ENCODE measurements at regions not wholly inside any gene's neighbourhood (a gene's known extent, or its start where the extent isn't known, plus 50 kb on each side); places are given as distances from the start of the nearest gene placed in this dataset.

DNA sequence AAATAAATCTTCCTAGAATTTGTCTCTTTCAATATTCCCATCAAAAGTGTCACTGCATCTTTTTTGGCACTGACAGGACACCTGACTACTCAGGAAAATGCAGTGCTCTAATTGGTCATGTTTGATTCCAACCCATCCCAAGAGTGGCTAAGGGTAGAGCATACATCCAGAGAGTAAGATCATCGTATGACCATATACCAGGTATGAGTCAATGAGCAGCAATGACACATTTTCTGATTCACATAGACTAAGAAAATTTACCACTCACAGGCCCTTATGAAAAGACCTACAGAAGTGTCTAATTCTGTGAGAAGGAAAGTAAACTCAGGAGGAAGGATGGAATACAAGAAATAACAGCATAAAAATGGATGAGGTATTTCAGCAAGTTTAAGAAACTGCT is 434.2 kb downstream of the ZIC1 start:
- TF ChIP-seq, protein P1, sequence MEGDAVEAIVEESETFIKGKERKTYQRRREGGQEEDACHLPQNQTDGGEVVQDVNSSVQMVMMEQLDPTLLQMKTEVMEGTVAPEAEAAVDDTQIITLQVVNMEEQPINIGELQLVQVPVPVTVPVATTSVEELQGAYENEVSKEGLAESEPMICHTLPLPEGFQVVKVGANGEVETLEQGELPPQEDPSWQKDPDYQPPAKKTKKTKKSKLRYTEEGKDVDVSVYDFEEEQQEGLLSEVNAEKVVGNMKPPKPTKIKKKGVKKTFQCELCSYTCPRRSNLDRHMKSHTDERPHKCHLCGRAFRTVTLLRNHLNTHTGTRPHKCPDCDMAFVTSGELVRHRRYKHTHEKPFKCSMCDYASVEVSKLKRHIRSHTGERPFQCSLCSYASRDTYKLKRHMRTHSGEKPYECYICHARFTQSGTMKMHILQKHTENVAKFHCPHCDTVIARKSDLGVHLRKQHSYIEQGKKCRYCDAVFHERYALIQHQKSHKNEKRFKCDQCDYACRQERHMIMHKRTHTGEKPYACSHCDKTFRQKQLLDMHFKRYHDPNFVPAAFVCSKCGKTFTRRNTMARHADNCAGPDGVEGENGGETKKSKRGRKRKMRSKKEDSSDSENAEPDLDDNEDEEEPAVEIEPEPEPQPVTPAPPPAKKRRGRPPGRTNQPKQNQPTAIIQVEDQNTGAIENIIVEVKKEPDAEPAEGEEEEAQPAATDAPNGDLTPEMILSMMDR (IDR thresholded peaks at IDR 0.05), result no peak
- no peak for TF ChIP-seq POLR2A (IDR thresholded peaks at IDR 0.05)

All from esophagus squamous epithelium (tissue), 4 donors.